Cardiac muscle cell (in vitro differentiated cells and primary cell): ENCODE measurements at regions not wholly inside any gene's neighbourhood (a gene's known extent, or its start where the extent isn't known, plus 50 kb on each side); places are given as distances from the start of the nearest gene placed in this dataset.

Source experiments
- DNase-seq, 2 donors: peaks; one replicate each; pipeline versions ENCODE4 v3.0.0 to v3.0.0-alpha.2; 2010 to 2017; ENCODE audit warnings: low read depth in 1 of 2, low spot score in 1 of 2
- H3K27ac ChIP-seq: fragments of 200-600 bp; sonication (generic); 2 replicates; pipeline ENCODE4 v1.5.1; 2016
- H3K27me3 ChIP-seq: fragments of 200-600 bp; sonication (generic); 2 replicates; pipeline ENCODE4 v1.6.0; 2016; ENCODE audit warnings: control low read depth
- H3K36me3 ChIP-seq: fragments of 200-600 bp; sonication (generic); 2 replicates; pipeline ENCODE4 v1.5.1; 2016; ENCODE audit warnings: control low read depth
- H3K4me1 ChIP-seq: fragments of 200-600 bp; sonication (generic); 2 replicates; pipeline ENCODE4 v1.8.1; 2017; ENCODE audit warnings: low read depth, mild to moderate bottlenecking, mixed run types
- H3K4me3 ChIP-seq: fragments of 200-600 bp; sonication (generic); 2 replicates; pipeline ENCODE4 v1.5.1; 2016; ENCODE audit warnings: mild to moderate bottlenecking
- H3K9me3 ChIP-seq: fragments of 200-600 bp; sonication (generic); 2 replicates; pipeline ENCODE4 v1.5.1; 2017; ENCODE audit warnings: low read depth, mild to moderate bottlenecking, control low read depth
- TF ChIP-seq, protein P1 (sequence below): IDR thresholded peaks from 2 replicates; pipeline ENCODE4 v1.5.1; 2012; ENCODE audit warnings: low read depth, mild to moderate bottlenecking, low read length

DNA sequence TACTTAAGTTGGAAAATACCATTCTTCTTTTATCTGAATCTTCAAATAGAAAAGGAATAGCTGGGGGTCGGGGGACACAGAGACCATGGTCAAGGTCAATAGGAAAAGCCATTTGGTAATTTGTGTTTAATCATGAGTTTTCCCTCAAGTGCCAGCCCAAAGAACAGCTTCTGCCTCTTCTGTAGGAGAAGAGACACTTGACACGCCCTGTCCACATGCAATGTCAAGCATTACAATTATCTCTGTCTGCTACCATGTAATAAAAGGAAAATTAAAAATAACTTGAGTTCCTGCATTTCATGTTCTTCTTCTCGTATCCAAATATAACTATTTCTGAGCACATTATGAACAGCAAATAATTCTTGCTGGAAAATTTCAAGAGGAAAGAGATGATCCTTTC, 241.7 kb downstream of the IPMK start:
- TF ChIP-seq, protein P1, sequence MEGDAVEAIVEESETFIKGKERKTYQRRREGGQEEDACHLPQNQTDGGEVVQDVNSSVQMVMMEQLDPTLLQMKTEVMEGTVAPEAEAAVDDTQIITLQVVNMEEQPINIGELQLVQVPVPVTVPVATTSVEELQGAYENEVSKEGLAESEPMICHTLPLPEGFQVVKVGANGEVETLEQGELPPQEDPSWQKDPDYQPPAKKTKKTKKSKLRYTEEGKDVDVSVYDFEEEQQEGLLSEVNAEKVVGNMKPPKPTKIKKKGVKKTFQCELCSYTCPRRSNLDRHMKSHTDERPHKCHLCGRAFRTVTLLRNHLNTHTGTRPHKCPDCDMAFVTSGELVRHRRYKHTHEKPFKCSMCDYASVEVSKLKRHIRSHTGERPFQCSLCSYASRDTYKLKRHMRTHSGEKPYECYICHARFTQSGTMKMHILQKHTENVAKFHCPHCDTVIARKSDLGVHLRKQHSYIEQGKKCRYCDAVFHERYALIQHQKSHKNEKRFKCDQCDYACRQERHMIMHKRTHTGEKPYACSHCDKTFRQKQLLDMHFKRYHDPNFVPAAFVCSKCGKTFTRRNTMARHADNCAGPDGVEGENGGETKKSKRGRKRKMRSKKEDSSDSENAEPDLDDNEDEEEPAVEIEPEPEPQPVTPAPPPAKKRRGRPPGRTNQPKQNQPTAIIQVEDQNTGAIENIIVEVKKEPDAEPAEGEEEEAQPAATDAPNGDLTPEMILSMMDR: no peak

DNA sequence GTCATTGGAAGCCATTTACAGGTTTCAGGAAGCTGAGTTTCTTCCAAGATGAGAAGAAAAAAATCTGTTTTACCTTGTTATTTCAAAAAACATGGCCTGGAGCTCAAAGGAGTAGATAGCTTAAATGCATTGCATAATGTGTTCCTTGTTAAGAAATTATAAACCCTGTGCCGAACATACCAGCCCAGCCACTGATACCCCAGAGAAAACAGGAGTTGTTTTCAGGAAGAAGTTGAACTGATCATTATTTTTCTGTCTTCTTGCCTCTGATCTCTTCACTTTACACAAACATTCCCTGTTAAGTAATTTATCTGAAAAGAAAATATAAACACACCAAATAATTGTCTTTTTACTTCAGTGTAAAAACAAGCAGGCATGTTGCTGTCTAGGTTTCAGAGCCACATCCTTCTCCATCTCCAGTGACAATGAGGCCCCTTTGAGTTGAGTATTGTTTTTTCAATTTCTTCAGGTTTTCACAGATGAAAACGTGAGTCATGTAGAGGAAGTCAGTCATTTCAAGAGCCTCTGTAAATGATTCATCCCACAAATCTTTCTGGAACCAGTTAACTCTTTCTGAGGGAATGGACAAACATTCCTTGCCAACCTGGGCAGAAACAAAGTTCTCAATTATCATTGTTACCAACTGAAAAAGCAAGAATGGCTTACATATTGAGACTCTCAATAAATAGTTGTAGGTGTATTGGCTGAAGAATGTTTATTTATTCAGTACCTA, 244.2 kb downstream of the IPMK start:
- H3K36me3 ChIP-seq: no peaks in the 10 kb centered on the region
- H3K4me1 ChIP-seq: no peaks in the 10 kb centered on the region
- H3K9me3 ChIP-seq: no peaks in the 10 kb centered on the region
- TF ChIP-seq, protein P1: no peak
- no peak overlapping the region for H3K4me3 ChIP-seq
- no peaks in the 10 kb centered on the region for H3K27me3 ChIP-seq
- DNase-seq: peak in 1 of 2 donors; percentile 72
- H3K27ac ChIP-seq: no peak overlapping the region

More for the DNA sequence above, 241.7 kb downstream of the IPMK start:
- Histone ChIP-seq H3K4me1 (no peaks in the 10 kb centered on the region), H3K27me3 (no peaks in the 10 kb centered on the region), H3K36me3 (no peaks in the 10 kb centered on the region), H3K27ac (no peak overlapping the region), H3K9me3 (no peaks in the 10 kb centered on the region), H3K4me3 (no peak overlapping the region)
- DNase-seq: no peak

DNA sequence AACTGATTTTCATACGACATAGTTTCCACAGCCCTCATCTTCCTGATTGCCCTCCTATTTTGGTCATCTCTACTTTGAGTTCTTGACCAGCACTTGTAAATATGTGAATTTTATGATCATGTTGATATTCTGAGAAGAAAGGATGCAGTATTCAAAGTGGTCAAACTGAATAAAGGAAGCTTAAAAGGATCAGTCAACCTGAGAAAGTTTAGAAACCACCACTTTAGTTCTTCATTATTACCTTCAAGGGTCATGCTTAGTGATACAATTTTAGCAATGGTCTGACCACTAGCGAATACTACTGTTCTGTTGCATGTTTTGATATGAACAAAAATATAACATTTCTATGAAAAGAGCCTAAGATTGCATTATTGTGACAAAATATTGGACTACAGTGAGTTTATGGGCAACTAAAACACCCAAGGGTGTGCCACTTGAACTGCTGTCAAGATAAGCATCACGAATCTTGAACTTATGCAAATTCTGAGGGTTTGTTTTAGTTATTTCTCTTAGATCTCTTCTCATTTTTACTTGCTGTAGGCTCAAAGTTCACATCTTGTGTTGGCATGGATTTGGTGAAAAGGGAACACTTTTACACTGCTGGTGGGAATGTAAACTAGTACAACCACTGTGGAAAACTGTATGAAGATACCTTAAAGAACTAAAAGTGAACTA, 247.7 kb downstream of the IPMK start:
- Histone ChIP-seq H3K27ac (no peak overlapping the region), H3K4me3 (no peak overlapping the region), H3K36me3 (no peaks in the 10 kb centered on the region), H3K27me3 (no peaks in the 10 kb centered on the region), H3K9me3 (no peaks in the 10 kb centered on the region), H3K4me1 (no peaks in the 10 kb centered on the region)
- no peak for DNase-seq
- TF ChIP-seq, protein P1: no peak

DNA sequence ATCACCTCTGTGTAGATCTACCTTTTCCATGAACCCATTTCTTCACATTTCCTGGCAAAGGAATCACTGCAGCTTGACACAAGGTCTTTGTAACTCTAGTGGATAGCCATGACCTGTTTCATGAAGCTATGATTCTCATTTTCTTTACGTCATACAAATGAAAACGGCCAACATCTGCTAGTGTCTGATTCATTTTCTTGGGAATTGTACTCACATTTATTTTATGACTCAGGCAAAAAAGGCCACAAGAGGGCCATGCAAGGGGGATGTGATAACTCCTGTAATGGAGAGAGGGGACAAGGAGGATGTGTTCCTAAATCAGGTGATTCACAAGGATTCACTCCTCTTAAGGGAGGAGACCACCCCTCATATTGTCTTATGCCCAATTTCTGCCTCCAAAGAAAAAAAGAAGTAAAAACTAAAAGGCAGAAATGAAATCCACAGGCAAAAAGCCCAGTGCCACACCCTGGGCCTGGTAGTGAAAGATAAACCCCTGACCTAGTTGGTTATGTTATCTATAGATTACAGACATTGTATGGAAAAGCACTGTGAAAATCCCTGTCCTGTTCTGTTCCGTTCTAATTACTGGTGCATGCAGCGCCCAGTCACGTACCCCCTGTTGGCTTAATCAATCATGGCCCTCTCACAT, 249.9 kb downstream of the IPMK start:
- H3K4me3 ChIP-seq: no peak overlapping the region
- no peaks in the 10 kb centered on the region for H3K36me3 ChIP-seq
- no peaks in the 10 kb centered on the region for H3K4me1 ChIP-seq
- no peaks in the 10 kb centered on the region for H3K9me3 ChIP-seq
- H3K27ac ChIP-seq: no peak overlapping the region
- TF ChIP-seq, protein P1: peak; percentile 23
- peak in 1 of 2 donors; percentile 68 for DNase-seq
- no peaks in the 10 kb centered on the region for H3K27me3 ChIP-seq

DNA sequence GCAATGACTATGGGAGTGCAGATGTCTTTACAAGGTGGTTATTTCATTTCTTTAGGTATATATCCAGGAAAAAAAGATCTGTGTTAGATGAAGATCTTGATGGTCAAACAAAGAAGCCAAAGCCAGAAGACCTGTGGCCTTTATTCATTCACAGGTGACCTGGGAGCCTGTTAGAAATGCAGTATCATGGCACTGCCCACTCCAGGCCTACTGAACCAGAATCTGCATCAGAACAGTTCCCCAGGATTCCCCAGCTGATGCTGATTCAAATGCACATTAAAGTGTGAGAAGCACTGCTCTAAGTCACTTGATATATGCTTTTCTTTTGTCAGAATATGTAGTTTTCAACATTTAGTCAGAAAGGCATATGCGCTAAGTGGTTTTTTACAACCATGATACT, 251.1 kb downstream of the IPMK start:
- no peaks in the 10 kb centered on the region for H3K4me1 ChIP-seq
- H3K27me3 ChIP-seq: no peaks in the 10 kb centered on the region
- H3K36me3 ChIP-seq: no peaks in the 10 kb centered on the region
- H3K27ac ChIP-seq: no peak overlapping the region
- no peak overlapping the region for H3K4me3 ChIP-seq
- TF ChIP-seq, protein P1: no peak
- no peaks in the 10 kb centered on the region for H3K9me3 ChIP-seq
- DNase-seq: no peak
